DMS153 treated with DMSO at 0.1 percent for 48 hours (cell line): ENCODE measurements at regions not wholly inside any gene's neighbourhood (a gene's known extent, or its start where the extent isn't known, plus 50 kb on each side); places are given as distances from the start of the nearest gene placed in this dataset.

Source experiments
- DNase-seq: peaks from one replicate; lab custom pipeline; 2025; ENCODE audit not compliant: unreplicated experiment; lab: John Stamatoyannopoulos, UW

DNA sequence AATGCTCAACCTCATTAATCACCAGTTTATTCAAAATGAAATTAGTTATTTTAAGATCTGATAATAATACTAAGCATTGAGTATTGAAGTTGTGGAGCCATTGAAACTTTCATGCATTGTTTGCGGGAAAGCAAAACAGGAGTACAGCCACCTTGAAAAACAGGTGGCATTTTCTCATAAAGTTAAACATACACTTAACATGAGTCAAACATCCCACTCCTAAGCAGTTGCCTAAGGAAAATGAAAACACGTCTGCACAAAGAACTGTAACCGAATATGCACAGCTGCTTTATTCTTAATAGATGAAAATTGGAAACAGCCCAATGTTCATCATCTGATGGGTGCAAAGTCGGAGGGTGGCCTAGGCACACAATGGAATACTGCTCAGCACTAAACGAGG, 177.3 kb downstream of the IRX2 start:
- DNase-seq = no peak

DNA sequence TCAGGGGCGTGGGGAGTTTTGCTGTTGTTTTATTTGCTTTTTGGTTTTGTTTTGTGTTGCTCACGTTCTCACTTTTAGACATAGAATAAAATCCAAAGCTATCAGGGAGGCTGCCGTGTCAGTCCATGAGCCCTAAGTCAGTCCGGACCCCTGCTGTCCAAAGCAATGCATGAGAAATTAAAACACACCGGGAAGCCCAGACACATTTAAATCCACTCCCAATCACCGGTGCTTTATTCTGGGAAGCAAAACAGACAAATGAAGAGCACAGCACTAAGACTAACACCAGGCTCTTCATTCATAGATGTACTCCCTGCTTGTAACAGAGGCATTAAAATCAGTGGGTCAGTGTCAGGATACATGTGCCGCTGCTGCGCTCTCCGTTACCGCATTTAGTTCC, 180.9 kb downstream of the IRX2 start:
- DNase-seq = no peak

DNA sequence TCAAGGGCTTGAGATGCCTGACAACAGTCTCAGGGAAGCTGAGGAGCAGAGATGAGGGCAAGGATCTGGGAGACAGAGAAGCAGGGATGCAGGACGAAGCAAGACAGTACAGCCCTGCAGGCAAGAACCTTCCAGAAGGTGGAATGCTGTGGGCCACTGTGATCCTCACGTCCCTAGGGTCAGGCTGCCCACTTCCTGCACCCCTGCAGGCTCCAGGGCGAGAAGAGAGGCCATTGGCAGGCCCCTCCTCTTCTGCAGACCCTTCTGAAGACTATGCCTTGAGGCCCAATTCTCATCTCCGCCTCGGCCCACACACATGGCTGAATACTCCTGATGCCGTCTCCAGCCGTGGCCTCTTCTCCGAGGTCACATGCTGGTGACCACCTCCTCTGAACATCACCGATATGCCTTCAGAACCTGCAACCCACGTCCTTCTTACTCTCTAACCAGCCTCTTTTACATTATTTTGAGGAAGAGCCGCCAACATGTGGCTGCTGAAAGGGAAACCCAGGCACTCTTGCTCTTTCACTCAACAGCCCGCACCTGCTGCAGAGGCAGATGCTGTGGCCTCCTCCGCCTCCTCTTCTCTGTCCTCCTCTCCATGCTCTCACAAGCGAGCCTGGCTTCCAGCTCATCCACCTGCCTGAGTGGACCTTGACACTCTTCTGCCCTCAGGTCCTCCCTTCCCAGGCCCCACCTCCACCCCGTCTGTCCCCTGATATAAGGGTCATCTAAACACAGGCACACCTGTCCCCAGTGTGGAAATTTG, 181.5 kb downstream of the IRX2 start:
- DNase-seq = no peak

DNA sequence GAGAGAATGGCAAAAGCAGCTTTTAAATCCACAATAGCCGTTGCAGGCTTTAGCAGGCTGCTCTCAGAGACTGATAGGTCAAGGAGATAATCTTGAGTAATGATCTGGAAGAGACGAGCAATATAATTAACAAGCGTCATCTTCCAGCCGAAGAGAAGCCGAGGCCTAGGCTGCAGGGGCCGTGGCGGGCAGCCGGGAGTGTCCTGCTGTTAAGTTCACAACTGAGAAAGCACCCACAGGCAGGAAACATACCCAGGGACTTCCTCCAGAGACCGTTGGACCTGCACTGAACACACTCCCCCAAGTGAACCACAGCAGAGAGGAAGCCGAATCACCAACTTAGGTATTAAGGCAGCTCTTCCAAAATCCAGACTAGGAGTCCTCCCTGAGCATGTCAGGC, 182.3 kb downstream of the IRX2 start:
- no peak for DNase-seq

DNA sequence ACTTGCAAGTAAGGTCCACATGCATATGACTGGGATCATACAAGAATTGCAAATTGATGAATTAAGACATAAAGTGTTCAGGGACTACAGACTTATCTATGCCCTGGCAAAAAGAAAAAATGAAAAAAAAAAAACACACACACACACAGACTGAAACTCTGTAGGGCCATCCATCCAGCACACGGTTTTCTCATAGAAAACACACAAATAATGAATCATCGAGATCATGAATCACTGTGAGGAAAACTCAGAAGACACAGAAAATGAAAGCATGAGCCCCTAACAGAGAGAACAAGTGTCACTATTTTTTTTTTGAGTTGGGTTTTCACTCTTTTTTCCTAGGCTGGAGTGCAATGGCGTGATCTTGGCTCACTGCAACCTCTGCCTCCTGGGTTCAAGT, 185.2 kb downstream of the IRX2 start:
- DNase-seq = no peak

DNA sequence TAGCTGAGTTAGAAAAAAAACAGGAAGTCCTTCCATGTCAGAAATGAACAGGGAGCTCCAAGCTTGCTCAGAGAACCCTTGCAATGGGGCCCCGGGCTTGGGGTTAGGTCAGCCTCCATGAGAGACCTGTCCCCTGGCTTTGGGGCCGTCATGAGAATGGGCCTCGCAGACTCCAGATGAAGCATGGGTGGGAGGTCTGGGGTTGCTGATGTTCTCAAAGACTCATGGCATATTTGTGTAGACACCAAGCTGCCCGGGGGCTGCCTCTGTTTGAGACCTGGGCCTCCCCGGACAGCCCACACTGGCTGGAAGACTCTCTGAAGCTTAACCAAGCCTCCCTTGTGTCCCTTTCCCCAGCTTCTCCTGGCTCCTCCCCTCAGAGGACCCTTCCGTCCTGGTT, 186.3 kb downstream of the IRX2 start:
- DNase-seq = no peak

DNA sequence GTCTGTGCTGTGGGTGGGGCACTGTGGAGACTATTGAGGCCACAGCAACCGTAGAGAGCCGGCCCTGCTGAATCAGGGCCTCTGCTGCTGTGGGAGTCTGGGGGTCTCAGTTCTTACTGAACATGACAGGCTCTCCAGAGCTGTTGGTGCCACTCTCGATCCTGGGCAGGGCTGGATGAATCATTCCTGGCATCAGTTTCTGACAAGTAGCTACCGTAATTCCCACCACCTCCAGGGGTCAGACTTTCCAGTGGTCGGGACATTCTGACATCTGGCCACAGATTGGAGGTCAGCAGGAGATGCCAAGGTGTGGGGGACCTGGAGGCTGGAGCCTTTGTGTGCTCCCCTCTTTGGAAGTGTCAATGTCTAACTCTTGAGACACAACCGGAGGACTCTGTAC, 188.4 kb downstream of the IRX2 start:
- DNase-seq = no peak

DNA sequence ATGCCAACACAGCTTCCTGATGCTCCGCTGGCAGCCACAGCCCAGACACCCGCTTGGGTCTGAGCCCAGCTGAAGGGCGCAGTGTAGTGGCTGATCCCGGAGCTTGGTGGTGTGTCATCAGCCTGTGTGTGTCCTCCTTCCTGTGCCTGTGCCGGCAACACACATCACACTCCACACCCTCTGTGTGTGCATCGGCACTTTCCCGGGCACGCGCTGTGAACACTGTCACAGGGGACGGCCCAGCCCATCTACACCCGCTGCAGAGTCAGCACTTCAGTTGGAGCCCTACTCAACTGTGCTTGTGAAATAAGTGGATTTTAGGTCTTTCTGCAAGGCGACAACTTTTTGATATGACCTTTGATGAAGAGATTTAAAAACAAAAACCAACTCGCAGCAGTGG, 189.4 kb downstream of the IRX2 start:
- no peak for DNase-seq

DNA sequence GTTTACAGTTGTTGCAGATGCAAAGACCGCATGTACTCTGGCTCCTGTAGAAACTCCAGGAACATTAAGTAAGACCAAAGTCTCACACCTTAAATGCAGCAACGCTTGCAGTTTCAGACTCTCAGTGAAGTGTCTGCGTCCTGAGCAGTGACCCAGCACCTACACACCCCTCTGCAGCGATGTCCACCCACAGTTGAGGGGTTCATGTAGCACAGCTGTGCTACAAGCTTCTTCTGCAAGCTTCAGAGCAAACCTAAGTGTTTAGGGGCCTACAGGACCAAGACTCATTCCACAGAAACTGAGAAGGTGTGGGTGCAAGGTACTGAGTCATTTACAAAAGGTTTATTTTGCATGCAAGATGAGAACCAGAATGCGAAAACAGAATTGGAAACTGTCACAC, 191.0 kb downstream of the IRX2 start:
- no peak for DNase-seq

DNA sequence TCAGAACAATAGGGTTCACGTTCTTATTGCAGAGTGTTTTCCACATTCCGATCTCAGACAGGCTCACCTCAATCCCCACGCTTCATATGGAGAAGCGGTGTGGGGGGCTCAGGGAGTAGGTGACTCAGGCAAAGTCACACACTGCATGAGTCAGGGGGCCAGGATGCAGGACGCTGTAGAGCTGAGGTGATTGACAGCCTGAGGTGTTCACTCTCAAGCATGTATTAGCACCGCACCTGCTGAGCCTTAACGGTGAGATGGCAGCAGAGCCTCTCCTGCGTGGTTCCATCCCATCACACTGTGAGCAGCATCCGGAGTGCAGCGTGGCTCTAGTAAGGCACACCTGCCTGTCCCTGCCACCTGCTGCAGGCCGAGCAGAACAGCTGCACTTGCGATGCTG, 194.0 kb downstream of the IRX2 start:
- DNase-seq = no peak

DNA sequence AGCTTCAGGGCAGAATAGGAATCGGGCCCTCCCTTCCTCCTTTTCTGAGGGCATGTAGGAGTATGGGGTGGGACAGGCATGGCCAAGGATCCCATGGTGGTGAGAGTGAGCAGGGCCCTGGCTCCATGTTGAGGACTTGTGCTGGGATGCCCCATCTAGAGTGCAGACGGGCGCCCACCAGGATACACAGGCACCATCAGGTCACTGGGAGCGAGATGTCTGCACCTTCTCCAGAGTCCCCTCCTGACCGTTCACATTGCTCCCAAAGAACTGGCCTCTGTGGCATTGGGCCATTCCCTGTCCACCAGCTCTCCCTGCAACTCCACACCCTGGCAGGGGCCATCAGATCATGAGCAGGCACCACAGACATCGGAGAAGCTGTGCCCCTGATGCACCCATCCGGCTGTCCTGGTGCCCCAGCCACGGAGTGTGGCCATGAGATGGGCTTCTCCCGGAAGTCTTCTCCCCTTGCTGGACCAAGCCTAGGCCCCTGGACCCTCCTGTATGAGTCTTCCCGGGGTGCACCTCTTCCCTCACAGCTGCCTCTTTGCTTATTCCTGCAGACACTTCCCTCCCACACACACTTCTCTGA, 195.0 kb downstream of the IRX2 start:
- DNase-seq = no peak

DNA sequence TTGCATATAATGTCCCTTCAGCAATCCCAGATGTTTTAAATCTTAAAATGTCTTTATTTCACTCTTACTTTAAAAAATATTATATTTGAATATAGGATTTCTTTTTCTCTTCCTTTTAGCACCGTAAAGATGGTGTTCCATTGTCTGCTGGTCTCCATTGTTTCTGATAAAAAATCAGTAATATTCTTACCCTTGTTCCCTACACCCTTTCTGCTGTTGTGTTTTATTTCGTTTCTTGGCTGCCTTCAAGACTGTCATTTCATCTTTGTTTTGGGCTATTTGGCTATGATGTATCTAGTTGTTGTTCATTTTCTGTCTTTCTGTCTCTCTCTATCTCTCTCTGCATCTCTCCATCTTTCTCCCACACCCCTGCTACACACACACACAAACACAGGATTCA, 197.9 kb downstream of the IRX2 start:
- DNase-seq = peak; percentile 19

DNA sequence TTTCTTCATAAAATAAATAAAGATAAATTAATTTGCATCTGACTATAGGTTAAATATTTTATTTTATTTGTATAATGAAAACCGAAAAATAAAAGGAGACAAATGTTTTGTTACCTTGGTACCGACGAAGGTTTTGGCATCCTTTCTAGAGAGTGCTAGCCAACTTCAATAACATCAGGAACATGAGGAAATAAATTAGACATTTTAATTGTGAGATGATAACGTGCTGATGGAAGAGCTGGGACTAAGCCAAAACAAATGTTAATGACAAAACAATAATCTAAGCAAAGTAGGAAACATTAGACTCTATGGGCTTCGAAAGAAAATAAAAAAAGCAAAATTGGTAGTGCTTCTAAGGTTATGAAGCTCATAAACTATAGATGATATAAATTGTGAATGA, 201.0 kb downstream of the IRX2 start:
- peak; percentile 54 for DNase-seq

DNA sequence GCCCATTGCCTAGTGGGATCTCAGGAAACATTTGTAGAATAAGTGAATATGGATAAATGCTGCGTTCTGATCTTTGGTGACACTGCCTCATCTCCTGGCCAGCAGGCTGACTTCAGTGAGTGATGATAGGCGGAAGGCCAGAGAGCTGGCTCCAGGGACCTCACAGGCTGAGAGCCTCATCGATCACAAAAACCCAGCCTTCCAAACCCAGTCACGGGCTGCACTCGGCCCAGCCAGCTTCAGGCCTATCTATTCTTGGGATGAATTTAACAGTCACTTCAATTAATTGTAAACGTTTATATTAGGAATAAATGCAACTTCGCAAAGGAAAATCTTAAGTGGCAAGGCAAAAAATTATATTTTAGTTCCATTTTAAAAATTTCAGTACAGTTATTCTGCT, 201.6 kb downstream of the IRX2 start:
- no peak for DNase-seq

DNA sequence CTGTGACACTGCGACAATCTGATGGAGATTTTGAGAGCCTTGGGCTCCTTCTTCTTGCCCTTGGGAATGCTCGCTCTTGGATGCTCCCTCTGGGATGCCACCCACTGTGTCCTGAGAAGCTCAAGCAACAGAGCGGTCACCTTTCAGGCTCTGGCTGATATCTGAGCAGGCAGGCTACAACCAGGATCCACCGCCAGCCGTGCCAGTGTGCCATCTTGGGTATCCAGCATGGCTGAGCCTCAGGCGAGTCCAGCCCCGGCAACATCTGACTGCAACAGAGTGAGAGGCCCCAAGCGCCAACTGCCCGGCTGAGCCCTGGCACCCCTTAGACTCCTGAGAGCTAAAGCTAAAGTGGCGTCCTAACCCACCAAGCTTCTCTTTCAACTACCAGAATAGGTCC, 202.1 kb downstream of the IRX2 start:
- no peak for DNase-seq

DNA sequence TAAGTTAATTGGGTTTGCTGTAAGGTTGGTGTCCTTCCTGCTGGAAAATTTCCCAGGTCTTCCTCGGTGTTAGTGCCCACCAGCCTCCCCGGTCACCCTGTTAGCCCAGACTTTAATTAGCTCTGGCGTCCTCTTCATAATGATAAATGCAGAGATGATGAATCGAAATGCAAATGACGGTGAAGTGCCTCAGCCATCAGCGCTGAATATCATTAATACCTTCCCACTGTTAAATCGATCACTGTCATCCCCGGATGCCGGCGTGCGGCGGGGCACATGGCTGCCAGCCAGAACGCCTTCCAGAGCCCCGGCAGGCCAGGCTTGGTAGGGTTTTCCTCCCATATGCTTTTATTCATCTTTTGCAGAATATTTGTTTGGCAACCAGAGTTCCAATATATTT, 204.5 kb downstream of the IRX2 start:
- DNase-seq = no peak

DNA sequence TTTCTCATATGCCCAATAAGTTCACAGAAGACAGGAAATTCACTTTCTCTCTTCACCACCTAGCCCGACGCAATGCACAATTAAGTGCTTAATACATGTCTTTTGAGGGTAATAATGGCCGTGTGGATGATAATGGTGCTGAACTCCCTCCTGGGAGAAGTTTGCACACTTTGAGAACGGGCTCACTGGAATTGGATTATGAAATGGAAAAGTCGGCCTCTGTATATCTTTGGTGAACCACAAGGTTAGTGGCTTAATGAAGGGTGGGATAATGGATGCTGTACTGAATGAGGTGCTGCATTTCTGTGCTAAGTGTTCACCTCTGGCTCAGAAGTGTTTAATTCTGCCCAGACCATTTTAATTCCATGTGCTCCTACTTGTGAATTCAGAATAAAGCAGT, 207.5 kb downstream of the IRX2 start:
- DNase-seq = no peak

DNA sequence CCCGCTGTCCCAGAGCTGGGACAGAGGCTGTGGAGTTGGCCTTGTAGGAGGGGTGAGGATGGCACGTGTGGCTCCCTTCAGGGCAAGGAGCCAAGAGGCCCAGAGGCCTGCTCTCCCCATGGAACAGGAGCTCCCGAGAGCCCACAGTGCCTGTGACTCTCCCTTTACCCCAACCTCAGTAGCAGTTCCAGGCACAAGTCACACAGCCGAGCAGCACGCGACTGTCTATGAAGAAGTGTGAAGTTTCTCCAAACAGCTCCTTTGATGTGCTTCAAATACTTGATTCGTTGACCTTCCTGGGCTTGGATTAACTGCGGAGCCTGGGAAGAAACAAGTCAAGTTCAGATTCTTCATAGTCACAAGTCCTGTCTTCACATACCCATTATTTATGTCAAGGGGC, 208.7 kb downstream of the IRX2 start:
- no peak for DNase-seq

DNA sequence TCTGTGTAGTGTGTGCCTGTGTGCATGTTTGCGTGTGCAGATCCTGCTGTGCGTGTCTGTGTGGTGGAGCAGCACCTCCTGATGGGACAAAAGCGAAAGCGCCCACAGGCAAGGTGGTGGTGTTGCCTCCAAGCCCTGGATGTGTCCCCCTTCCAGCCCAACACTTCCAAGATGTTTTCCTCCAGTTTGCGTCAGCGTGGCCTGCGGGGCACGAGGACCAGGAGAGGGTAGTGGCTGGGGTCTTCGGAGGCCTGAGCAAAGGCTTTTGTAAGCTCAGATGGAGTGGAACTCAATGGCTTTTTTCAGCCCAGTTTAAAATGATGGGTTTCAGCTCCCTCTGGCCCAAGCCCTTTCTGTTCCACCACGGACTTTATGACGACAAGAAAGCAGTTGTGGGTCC, 209.5 kb downstream of the IRX2 start:
- no peak for DNase-seq

DNA sequence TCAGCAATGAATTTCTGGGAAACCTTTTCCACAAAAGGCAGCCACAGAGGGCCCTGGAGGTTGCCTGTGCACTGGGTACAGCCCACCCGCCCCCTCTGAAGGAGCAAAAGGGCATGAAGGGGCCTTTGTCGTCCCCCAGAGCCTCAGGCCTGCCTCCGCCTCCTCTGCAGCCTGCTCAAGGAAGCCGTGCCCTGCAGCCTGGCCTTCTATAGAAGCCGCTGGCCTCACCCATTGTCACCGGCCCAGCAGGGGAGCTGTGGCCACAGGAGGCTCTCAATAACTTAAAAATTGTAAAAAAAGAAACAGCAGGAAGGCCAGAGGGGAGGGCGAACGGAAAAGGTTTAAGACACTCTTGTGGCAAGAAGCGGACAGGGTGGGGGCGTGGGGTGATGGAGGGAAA, 213.3 kb downstream of the IRX2 start:
- peak; percentile 39 for DNase-seq

DNA sequence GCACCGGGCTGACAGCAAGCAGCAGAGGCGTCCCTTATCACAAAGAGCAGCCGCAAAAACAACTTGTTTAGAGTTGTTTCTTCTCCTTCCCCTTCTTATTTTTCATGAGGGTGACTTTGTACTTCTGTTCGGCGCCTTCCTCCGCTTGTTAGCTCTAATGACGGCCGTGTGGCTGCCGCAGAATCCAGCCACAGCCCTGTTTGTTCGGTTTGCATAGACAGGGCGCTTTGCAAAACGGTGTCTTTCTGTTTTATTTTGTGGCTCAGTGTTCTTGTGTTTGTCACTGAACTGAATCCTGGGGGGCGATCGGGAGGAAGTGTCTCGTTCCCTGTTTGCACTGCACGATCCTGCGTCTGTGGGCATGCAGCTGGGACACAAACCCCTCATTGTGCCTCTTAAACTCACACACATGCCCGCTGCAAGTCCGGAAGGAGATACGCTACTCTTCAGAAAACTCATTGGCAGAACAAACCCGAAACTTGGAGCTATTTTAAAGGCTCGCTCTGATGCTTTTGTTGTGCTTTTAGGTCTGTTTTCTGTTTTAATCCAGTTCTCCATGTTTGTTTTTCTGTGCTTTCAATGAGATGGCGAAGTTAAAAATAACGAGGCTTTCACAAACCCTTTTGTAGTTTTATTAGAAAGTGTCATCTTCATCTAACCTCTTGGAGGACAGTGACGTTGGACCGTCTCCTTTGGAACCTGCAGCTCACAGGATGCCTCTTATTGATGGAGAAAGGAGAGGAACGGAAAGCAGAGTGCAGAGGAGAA, 213.9 kb downstream of the IRX2 start:
- peak; percentile 30 for DNase-seq

DNA sequence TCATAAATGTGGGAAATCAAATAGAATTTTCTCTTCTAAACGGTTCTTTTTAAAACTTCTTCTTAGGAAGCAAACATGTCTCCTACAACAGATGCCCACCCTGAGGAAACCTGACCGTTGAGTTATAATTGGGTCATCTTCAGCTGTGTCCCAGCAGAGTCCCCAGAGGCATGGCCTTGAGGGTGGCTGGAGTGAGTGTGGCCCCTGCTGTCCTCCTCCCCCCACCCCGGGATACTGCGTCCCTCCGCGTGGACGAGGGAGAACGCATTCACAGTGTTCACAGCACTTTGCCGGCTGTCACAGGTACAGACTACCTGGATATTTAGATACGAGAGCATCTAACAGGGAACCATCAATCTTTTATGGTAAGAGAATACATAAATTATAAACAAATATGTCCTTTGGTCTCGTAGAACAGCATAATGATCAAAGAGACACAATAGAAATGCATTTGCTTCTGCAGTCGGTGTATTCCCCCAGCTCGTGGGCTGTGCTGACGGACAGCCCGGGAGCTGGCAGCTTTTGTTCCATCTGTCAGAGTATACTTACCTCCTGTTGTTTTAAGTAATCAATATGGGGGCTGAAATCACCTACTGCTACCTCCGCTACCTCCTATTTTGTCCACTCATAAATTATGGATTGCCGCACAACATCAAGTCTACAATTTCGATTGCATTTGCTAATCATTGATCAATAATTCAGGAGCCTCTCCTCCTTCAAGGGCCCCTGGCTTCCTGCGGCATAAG, 214.7 kb downstream of the IRX2 start:
- DNase-seq = no peak
